Endothelial cell of umbilical vein (primary cell): ENCODE measurements at regions not wholly inside any gene's neighbourhood (a gene's known extent, or its start where the extent isn't known, plus 50 kb on each side); places are given as distances from the start of the nearest gene placed in this dataset.

Experiments used
- BruUV-seq: library from RNA; stranded (reverse); fragments of 400-500 nt; replicated peaks from 2 replicates; lab custom pipeline; 2021; lab: Mats Ljungman, UMichigan
- CTCF ChIA-PET: fragments of 300-600, 350-600 bp; sonication (Branson Sonifier 250); formaldehyde crosslinking; loops from one replicate; lab custom pipeline; 2021; ENCODE audit warnings: antibody characterized with exemption, inconsistent platforms; lab: Charles Lee
- POLR2A ChIA-PET: fragments of 300-600, 350-600 bp; sonication (Branson Sonifier 250); formaldehyde crosslinking; loops from one replicate; lab custom pipeline; 2021; ENCODE audit warnings: antibody characterized with exemption, inconsistent platforms; lab: Charles Lee
- DNase-seq: peaks from one replicate; pipeline ENCODE4 v3.0.0-alpha.2; 2011; ENCODE audit warnings: low read depth, low spot score
- FAIRE-seq: peaks from 2 replicates; lab custom pipeline; 2011; peaks lifted over from hg19 to GRCh38; lab: Jason Lieb, UNC
- H2AFZ ChIP-seq: 2 replicates; pipeline ENCODE4 v1.6.0; 2012; ENCODE audit warnings: low read depth, low read length, control low read depth, inconsistent platforms
- H3K27ac ChIP-seq: 2 replicates; pipeline ENCODE4 v1.5.1; 2011; ENCODE audit warnings: low read depth, mild to moderate bottlenecking, control low read depth, low read length, moderate library complexity; ENCODE audit not compliant: insufficient read depth
- H3K27me3 ChIP-seq, 2 experiments: 2 replicates each; pipeline versions ENCODE4 v1.6.0 to v1.6.1; 2011; ENCODE audit warnings: low read length in 2 of 2, mixed read lengths in 1 of 2; ENCODE audit not compliant: control insufficient read depth in 2 of 2, insufficient read depth in 2 of 2
- H3K36me3 ChIP-seq, 2 experiments: 2 replicates in 1 of 2; 3 replicates in 1 of 2; pipeline ENCODE4 v1.5.1; 2011; ENCODE audit warnings: low read length in 2 of 2, mild to moderate bottlenecking in 1 of 2, moderate library complexity in 1 of 2; ENCODE audit not compliant: control insufficient read depth in 2 of 2, insufficient read depth in 2 of 2; ENCODE audit errors: extremely low read depth in 1 of 2
- H3K4me1 ChIP-seq: 3 replicates; pipeline ENCODE4 v1.5.1; 2011; ENCODE audit warnings: mild to moderate bottlenecking, low read length; ENCODE audit not compliant: control insufficient read depth, insufficient read depth; ENCODE audit errors: extremely low read depth
- H3K4me2 ChIP-seq: 2 replicates; pipeline ENCODE4 v1.6.1; 2011; ENCODE audit warnings: low read length, control low read depth, mixed read lengths; ENCODE audit not compliant: insufficient read depth
- H3K4me3 ChIP-seq, 3 experiments: fragments of 200-600 bp in 1 of 3; sonication (generic), shearing (Covaris generic) in 1 of 3; replicated peaks in 1 of 3; 2 replicates each; pipeline ENCODE4 v1.5.1; 2011 to 2016; ENCODE audit warnings: control low read depth in 3 of 3, low read length in 3 of 3, mild to moderate bottlenecking in 2 of 3, inconsistent platforms in 1 of 3, low read depth in 1 of 3, moderate library complexity in 1 of 3; ENCODE audit not compliant: insufficient read depth in 1 of 3
- H3K79me2 ChIP-seq: 2 replicates; pipeline ENCODE4 v1.6.0; 2012; ENCODE audit warnings: low read length, inconsistent platforms; ENCODE audit not compliant: control insufficient read depth, insufficient read depth
- H3K9ac ChIP-seq: replicated peaks from 2 replicates; pipeline ENCODE3; 2011; ENCODE audit warnings: low read length, control low read depth; ENCODE audit not compliant: insufficient read depth; ENCODE audit errors: extremely low read depth
- H3K9me1 ChIP-seq: replicated peaks from 3 replicates; pipeline ENCODE4 v1.6.0; 2011; ENCODE audit warnings: mild to moderate bottlenecking, low read length; ENCODE audit not compliant: control insufficient read depth, insufficient read depth; ENCODE audit errors: extremely low read depth
- H3K9me3 ChIP-seq: replicated peaks from 2 replicates; pipeline ENCODE4 v1.5.1; 2012; ENCODE audit warnings: low read length, inconsistent platforms; ENCODE audit not compliant: control insufficient read depth, insufficient read depth
- H4K20me1 ChIP-seq: replicated peaks from 2 replicates; pipeline ENCODE3; 2011; ENCODE audit warnings: mild to moderate bottlenecking, low read length; ENCODE audit not compliant: control insufficient read depth, insufficient read depth; ENCODE audit errors: extremely low read depth
- EZH2 ChIP-seq: IDR thresholded peaks from 2 replicates; pipeline ENCODE4 v1.6.1; 2012; ENCODE audit warnings: borderline replicate concordance, low read depth, mild to moderate bottlenecking, moderate library complexity, low read length, inconsistent platforms; ENCODE audit not compliant: severe bottlenecking
- FOS ChIP-seq: IDR thresholded peaks from 2 replicates; pipeline ENCODE4 v1.6.1; 2011; ENCODE audit warnings: mild to moderate bottlenecking, low read length, moderate library complexity, borderline replicate concordance; ENCODE audit not compliant: insufficient read depth
- GATA2 ChIP-seq: IDR thresholded peaks from 2 replicates; pipeline ENCODE4 v1.7.0; 2011; ENCODE audit warnings: low read depth, mild to moderate bottlenecking, moderate library complexity, mixed read lengths, low read length; ENCODE audit not compliant: insufficient read length, insufficient read depth
- JUN ChIP-seq: IDR thresholded peaks from 2 replicates; pipeline ENCODE4 v1.6.1; 2011; ENCODE audit warnings: borderline replicate concordance, low read depth; ENCODE audit not compliant: insufficient read length, insufficient read depth
- MAX ChIP-seq: IDR thresholded peaks from 2 replicates; pipeline ENCODE4 v1.6.1; 2011; ENCODE audit not compliant: insufficient read depth, insufficient read length
- MYC ChIP-seq: IDR thresholded peaks from one replicate; pipeline ENCODE4 v1.6.1; 2011; ENCODE audit warnings: mild to moderate bottlenecking, low read depth, low read length
- POLR2A ChIP-seq: IDR thresholded peaks from 2 replicates; pipeline ENCODE4 v1.6.1; 2012; ENCODE audit warnings: low read depth, mild to moderate bottlenecking, control low read depth, low read length
- POLR2AphosphoS5 ChIP-seq: IDR thresholded peaks from 2 replicates; pipeline ENCODE4 v1.6.1; 2012; ENCODE audit warnings: low read depth, mild to moderate bottlenecking, control low read depth, low read length, moderate library complexity; ENCODE audit not compliant: insufficient read depth
- dilution Hi-C: fragments of 300-500 bp; cut with MboI; formaldehyde crosslinking; loops from one replicate; pipeline ENCODE4 v1.15.0; 2019; ENCODE audit warnings: low sequenced_read_pairs; ENCODE audit not compliant: extremely low pct_ligation_motif_present
- intact Hi-C: fragments of 100-400 bp; cut with micrococcal nuclease; formaldehyde crosslinking; loops from one replicate; pipeline ENCODE4 v1.10.0; 2022
- TF ChIP-seq, protein P1 (sequence below), 2 donors: IDR thresholded peaks; 1 replicate in 1 of 2; 2 replicates in 1 of 2; pipeline ENCODE4 v1.5.1; 2011; ENCODE audit warnings: low read length in 2 of 2, mild to moderate bottlenecking in 2 of 2, moderate library complexity in 2 of 2, control low read depth in 1 of 2, inconsistent platforms in 1 of 2, low read depth in 1 of 2; ENCODE audit not compliant: insufficient read depth in 1 of 2; ENCODE audit errors: extremely low read depth in 1 of 2

DNA sequence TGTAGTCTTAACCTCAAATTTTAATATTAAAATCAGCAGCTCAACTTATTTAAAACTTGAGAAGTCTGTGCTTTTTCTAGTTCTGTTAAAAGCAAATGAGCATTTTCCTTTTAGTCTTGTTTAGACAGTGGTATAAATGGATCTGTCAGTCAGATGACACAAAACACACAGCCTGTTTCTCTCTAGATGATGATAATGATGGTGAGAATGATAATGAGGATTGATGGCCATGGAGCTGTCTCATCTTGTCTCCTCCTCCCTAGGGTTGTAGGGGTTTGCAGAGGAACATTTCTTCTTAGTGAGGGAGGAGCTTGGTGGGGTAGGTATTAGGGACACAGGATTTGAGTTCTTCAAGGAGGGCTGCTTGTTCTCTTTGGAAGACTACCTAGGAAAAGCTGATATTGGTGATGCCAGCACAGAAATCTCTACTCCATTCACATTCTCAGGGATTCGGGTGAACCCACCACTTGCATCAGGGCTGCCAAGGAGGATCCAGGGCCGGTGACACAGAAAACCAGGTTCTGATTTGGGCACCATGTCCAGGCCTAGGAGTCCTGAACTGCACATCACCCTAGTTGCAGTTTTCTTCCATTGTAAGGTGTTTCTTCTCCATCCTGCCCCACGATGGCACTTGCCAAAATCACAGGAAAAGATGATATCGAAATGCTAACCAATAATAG, 147.6 kb downstream of the RHOU start:
- BruUV-seq, result no TSS peak
- no peaks in the 10 kb centered on the region for H3K9me3 ChIP-seq
- H3K9ac ChIP-seq, result no peak overlapping the region
- intact Hi-C loops, result no loop called here
- no peaks in the 10 kb centered on the region for H4K20me1 ChIP-seq
- peaks cover 0 to 2% of the 10 kb centered on the region in 2 experiments for H3K27me3 ChIP-seq
- dilution Hi-C loops, result no loop called here
- FAIRE-seq (no peak), DNase-seq (no peak)
- no peak overlapping the region for H3K27ac ChIP-seq
- H3K36me3 ChIP-seq, result no peaks in the 10 kb centered on the region
- H3K4me1 ChIP-seq, result no peaks in the 10 kb centered on the region
- H3K4me2 ChIP-seq, result no peak overlapping the region
- no peaks in the 10 kb centered on the region for H3K9me1 ChIP-seq
- no peak overlapping the region for H2AFZ ChIP-seq
- ChIA-PET CTCF (interaction anchor here (1.2 kb wide), 1 partner anchor 8 kb away, joined by 3 read pairs; no protein-coding TSS in a partner anchor), POLR2A (no interaction called here)
- no peaks in the 10 kb centered on the region for H3K79me2 ChIP-seq
- TF ChIP-seq GATA2, result no peak
- no peak for TF ChIP-seq FOS
- no peak for TF ChIP-seq POLR2A
- no peak for TF ChIP-seq MAX
- TF ChIP-seq, protein P1, sequence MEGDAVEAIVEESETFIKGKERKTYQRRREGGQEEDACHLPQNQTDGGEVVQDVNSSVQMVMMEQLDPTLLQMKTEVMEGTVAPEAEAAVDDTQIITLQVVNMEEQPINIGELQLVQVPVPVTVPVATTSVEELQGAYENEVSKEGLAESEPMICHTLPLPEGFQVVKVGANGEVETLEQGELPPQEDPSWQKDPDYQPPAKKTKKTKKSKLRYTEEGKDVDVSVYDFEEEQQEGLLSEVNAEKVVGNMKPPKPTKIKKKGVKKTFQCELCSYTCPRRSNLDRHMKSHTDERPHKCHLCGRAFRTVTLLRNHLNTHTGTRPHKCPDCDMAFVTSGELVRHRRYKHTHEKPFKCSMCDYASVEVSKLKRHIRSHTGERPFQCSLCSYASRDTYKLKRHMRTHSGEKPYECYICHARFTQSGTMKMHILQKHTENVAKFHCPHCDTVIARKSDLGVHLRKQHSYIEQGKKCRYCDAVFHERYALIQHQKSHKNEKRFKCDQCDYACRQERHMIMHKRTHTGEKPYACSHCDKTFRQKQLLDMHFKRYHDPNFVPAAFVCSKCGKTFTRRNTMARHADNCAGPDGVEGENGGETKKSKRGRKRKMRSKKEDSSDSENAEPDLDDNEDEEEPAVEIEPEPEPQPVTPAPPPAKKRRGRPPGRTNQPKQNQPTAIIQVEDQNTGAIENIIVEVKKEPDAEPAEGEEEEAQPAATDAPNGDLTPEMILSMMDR (IDR thresholded peaks at IDR 0.05; ENCODE audit: extremely low read depth in 1 of 2, insufficient read depth in 1 of 2, low read depth in 1 of 2, low read length in 2 of 2), result no peak
- no peak for TF ChIP-seq JUN
- no peak for TF ChIP-seq POLR2AphosphoS5
- no peak for TF ChIP-seq EZH2
- TF ChIP-seq MYC, result no peak
- H3K4me3 ChIP-seq, result no peak overlapping the region
